IMR-90 (cell line): ENCODE measurements at regions not wholly inside any gene's neighbourhood (a gene's known extent, or its start where the extent isn't known, plus 50 kb on each side); places are given as distances from the start of the nearest gene placed in this dataset.

Experiments used
- CEBPB ChIP-seq: IDR thresholded peaks from 2 replicates; pipeline ENCODE4 v1.6.1; 2012; ENCODE audit warnings: low read depth, low read length, improper control_type of control experiment
- FOS ChIP-seq: fragments of 150-350 bp; IDR thresholded peaks from 2 replicates; pipeline ENCODE4 v1.6.1; 2016; ENCODE audit warnings: low read depth, low read length
- MAZ ChIP-seq: IDR thresholded peaks from 2 replicates; pipeline ENCODE4 v1.6.1; 2012; ENCODE audit warnings: low read depth, mild to moderate bottlenecking, low read length, improper control_type of control experiment, moderate library complexity, borderline replicate concordance
- RFX5 ChIP-seq: IDR thresholded peaks from 2 replicates; pipeline ENCODE4 v1.8.0; 2012; ENCODE audit warnings: low read depth, mild to moderate bottlenecking, low read length, moderate library complexity
- SMC3 ChIP-seq: fragments of 150-350 bp; IDR thresholded peaks from 2 replicates; pipeline ENCODE4 v1.6.1; 2016; ENCODE audit warnings: low read depth, mild to moderate bottlenecking, antibody characterized with exemption, low read length, moderate library complexity
- USF2 ChIP-seq: fragments of 150-350 bp; IDR thresholded peaks from 2 replicates; pipeline ENCODE4 v1.6.1; 2017; ENCODE audit warnings: mild to moderate bottlenecking, antibody characterized with exemption, low read length, low read depth
- TF ChIP-seq, protein P1 (sequence below): conservative IDR thresholded peaks from 2 replicates; pipeline ENCODE4 v1.5.1; 2012; ENCODE audit warnings: mild to moderate bottlenecking, low read depth, low read length, improper control_type of control experiment
- TF ChIP-seq, protein P2 (sequence below): fragments of 150-350 bp; IDR thresholded peaks from 2 replicates; pipeline ENCODE4 v1.6.1; 2016; ENCODE audit warnings: low read depth, mild to moderate bottlenecking, low read length, moderate library complexity, borderline replicate concordance

DNA sequence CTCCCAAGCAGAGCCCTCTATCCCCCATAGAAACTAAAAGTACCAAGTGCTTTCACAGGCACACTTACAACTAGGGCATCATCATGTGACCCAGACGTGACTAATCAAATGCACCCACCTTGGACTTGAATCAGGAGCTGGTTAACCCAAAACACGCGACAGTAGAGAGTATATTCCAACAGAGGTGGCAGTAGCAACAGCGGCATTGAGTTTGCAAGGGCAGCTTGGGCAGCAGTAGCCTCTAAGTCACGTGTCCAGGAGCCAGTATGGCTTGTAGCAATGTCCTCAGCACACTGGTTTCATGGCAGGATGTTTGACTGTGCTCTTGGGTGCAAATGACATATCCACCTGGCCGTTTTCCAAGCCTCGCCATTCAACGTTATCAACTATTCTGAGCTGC, 73.4 kb upstream of the DNAH5 start:
- TF ChIP-seq, protein P1, sequence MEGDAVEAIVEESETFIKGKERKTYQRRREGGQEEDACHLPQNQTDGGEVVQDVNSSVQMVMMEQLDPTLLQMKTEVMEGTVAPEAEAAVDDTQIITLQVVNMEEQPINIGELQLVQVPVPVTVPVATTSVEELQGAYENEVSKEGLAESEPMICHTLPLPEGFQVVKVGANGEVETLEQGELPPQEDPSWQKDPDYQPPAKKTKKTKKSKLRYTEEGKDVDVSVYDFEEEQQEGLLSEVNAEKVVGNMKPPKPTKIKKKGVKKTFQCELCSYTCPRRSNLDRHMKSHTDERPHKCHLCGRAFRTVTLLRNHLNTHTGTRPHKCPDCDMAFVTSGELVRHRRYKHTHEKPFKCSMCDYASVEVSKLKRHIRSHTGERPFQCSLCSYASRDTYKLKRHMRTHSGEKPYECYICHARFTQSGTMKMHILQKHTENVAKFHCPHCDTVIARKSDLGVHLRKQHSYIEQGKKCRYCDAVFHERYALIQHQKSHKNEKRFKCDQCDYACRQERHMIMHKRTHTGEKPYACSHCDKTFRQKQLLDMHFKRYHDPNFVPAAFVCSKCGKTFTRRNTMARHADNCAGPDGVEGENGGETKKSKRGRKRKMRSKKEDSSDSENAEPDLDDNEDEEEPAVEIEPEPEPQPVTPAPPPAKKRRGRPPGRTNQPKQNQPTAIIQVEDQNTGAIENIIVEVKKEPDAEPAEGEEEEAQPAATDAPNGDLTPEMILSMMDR = no peak
- TF ChIP-seq FOS = no peak
- no peak for TF ChIP-seq SMC3
- TF ChIP-seq RFX5 = no peak
- TF ChIP-seq USF2 = no peak
- TF ChIP-seq, protein P2, sequence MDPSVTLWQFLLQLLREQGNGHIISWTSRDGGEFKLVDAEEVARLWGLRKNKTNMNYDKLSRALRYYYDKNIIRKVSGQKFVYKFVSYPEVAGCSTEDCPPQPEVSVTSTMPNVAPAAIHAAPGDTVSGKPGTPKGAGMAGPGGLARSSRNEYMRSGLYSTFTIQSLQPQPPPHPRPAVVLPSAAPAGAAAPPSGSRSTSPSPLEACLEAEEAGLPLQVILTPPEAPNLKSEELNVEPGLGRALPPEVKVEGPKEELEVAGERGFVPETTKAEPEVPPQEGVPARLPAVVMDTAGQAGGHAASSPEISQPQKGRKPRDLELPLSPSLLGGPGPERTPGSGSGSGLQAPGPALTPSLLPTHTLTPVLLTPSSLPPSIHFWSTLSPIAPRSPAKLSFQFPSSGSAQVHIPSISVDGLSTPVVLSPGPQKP = no peak
- no peak for TF ChIP-seq MAZ
- TF ChIP-seq CEBPB = no peak
